IPS-NIHi11 (cell line): ENCODE measurements at regions not wholly inside any gene's neighbourhood (a gene's known extent, or its start where the extent isn't known, plus 50 kb on each side); places are given as distances from the start of the nearest gene placed in this dataset.

Experiments used
- DNase-seq: peaks from one replicate; pipeline ENCODE4 v3.0.0; 2012; ENCODE audit warnings: mixed read lengths, low spot score

- DNase-seq, result no peak
Measured at GRCh38 chr10:30118590-30118989, 59.2 kb upstream of the JCAD start.

- DNase-seq, result no peak
Measured at GRCh38 chr10:30117812-30118501, 58.6 kb upstream of the JCAD start.

DNA sequence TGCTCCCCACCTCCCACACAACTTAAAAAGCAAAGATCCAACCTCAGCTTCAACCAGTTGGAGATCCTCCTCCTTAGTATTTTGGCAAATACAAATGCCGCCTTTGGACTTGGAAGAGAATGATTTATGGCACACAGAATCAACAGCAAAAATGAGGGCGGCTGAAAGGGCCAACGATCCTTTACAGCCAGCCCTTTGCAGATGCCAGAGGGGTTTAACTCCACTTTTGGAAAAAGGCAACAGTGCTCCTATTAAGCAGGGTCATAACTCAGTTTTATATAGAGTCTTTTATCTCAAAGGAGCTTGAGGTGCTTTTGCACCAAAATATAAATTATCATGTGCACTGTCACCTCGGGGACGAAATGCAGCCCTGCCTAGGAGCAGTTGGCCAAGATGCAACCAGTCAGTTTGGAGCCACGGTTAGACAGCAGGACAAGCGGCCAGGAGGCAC lies 56.7 kb upstream of the JCAD start:
- DNase-seq, result no peak

- DNase-seq, result no peak
Measured at GRCh38 chr10:30115626-30115940, 56.2 kb upstream of the JCAD start.

- no peak for DNase-seq
Measured at GRCh38 chr10:30114881-30115625, 55.7 kb upstream of the JCAD start.

- no peak for DNase-seq
Measured at GRCh38 chr10:30114401-30114800, 55.0 kb upstream of the JCAD start.

DNA sequence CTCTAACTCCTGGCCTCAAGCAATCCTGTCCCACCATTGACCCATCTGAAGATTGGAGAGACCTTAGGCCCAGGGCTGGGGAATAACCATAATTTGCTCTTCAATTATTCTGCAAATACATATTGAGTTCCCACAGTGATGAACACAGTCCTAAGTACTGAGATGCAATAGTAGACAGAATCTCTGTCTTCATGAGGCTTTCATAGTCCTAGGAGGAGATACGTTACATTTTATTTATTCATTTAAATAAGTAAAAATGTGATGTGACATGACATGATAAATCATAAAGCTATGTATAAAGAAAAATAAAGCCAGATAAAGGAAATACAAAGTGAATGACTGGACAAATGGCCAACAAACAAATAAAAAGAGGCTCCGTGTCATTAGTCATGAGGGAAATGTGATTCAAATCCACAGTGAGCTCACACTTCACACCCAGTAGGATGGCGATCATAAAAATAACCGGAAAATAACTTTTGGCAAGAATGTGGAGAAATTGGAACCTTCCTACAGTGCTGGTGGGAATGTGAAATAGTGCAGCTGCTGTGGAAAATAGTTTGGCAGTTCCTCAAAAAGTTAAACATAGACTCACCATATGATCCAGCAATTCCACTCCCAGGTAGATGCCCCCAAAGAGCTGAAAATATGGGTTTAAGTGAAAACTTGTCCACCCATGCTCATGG lies 52.1 kb upstream of the JCAD start:
- DNase-seq, result no peak
